WTC11 (cell line): ENCODE measurements at regions not wholly inside any gene's neighbourhood (a gene's known extent, or its start where the extent isn't known, plus 50 kb on each side); places are given as distances from the start of the nearest gene placed in this dataset.

ENCODE experiments used
- ATAC-seq: fragments of 200-7000 bp; cut with Tn5 transposase; 2 replicates; pipeline ENCODE4 v1.10.0; 2021; ENCODE audit warnings: mild to moderate bottlenecking, moderate library complexity
- CTCF ChIA-PET: fragments of 300-600 bp; sonication (Branson Sonifier 250); formaldehyde crosslinking; loops from one replicate; lab custom pipeline; 2021; ENCODE audit warnings: antibody characterized with exemption; lab: Charles Lee
- POLR2A ChIA-PET: fragments of 350-600 bp; sonication (Branson Sonifier 250); formaldehyde crosslinking; loops from one replicate; lab custom pipeline; 2021; ENCODE audit warnings: antibody characterized with exemption; lab: Charles Lee
- DNase-seq: peaks from one replicate; pipeline ENCODE4 v3.0.0; 2021; ENCODE audit warnings: low spot score
- H3K27ac Mint-ChIP-seq: 2 replicates; pipeline ENCODE4 v1.8.0; 2021; ENCODE audit warnings: mixed read lengths
- H3K27me3 Mint-ChIP-seq: 2 replicates; pipeline ENCODE4 v1.8.0; 2021; ENCODE audit warnings: low read depth, mild to moderate bottlenecking, moderate library complexity, mixed read lengths
- H3K36me3 Mint-ChIP-seq: 2 replicates; pipeline ENCODE4 v1.8.0; 2021; ENCODE audit warnings: mixed read lengths
- H3K4me1 Mint-ChIP-seq: 2 replicates; pipeline ENCODE4 v1.8.0; 2022; ENCODE audit warnings: mixed read lengths
- H3K4me3 Mint-ChIP-seq: 2 replicates; pipeline ENCODE4 v1.8.0; 2021; ENCODE audit warnings: mild to moderate bottlenecking, moderate library complexity, mixed read lengths
- H3K9me3 Mint-ChIP-seq: 2 replicates; pipeline ENCODE4 v1.8.0; 2021; ENCODE audit warnings: mixed read lengths
- ARID4B ChIP-seq: sonication (generic); formaldehyde crosslinking; IDR thresholded peaks from 2 replicates; pipeline ENCODE4 v1.8.0; 2023; ENCODE audit warnings: missing genetic modification reagents, mild to moderate bottlenecking, borderline replicate concordance
- ATF1 ChIP-seq: sonication (generic); formaldehyde crosslinking; IDR thresholded peaks from 2 replicates; pipeline ENCODE4 v1.8.1; 2023; ENCODE audit warnings: mild to moderate bottlenecking, moderate library complexity, missing genetic modification reagents
- ATF2 ChIP-seq: sonication (generic); formaldehyde crosslinking; IDR thresholded peaks from 2 replicates; pipeline ENCODE4 v1.8.1; 2022; ENCODE audit warnings: low read depth, missing genetic modification reagents, borderline replicate concordance
- CDX4 ChIP-seq: fragments of 250-450 bp; sonication (Bioruptor Pico); IDR thresholded peaks from 2 replicates; pipeline ENCODE4 v1.9.0; 2021; ENCODE audit warnings: moderate library complexity, mild to moderate bottlenecking, inconsistent platforms, borderline replicate concordance
- E2F4 ChIP-seq: sonication (generic); formaldehyde crosslinking; IDR thresholded peaks from 2 replicates; pipeline ENCODE4 v1.8.1; 2022; ENCODE audit warnings: low read depth, mild to moderate bottlenecking, moderate library complexity, missing genetic modification reagents, borderline replicate concordance
- E2F5 ChIP-seq: sonication (generic); formaldehyde crosslinking; IDR thresholded peaks from 2 replicates; pipeline ENCODE4 v1.8.1; 2022; ENCODE audit warnings: mild to moderate bottlenecking, moderate library complexity, missing genetic modification reagents
- FOXP1 ChIP-seq: sonication (generic); formaldehyde crosslinking; IDR thresholded peaks from 2 replicates; pipeline ENCODE4 v1.8.0; 2022; ENCODE audit warnings: missing genetic modification reagents, mild to moderate bottlenecking, moderate library complexity, borderline replicate concordance
- GABPB1 ChIP-seq: sonication (generic); formaldehyde crosslinking; IDR thresholded peaks from 2 replicates; pipeline ENCODE4 v1.8.1; 2023; ENCODE audit warnings: mild to moderate bottlenecking, missing genetic modification reagents
- JAZF1 ChIP-seq: fragments of 250-450 bp; sonication (Bioruptor Pico); IDR thresholded peaks from 2 replicates; pipeline ENCODE4 v1.9.0; 2021; ENCODE audit warnings: moderate library complexity, mild to moderate bottlenecking, inconsistent platforms
- JUN ChIP-seq: sonication (generic); formaldehyde crosslinking; IDR thresholded peaks from 2 replicates; pipeline ENCODE4 v1.8.0; 2023; ENCODE audit warnings: mild to moderate bottlenecking, missing genetic modification reagents
- KAT7 ChIP-seq: sonication (generic); formaldehyde crosslinking; IDR thresholded peaks from 2 replicates; pipeline ENCODE4 v1.8.1; 2023; ENCODE audit warnings: missing genetic modification reagents, mild to moderate bottlenecking, borderline replicate concordance
- MAX ChIP-seq: sonication (generic); formaldehyde crosslinking; IDR thresholded peaks from 2 replicates; pipeline ENCODE4 v1.8.0; 2022; ENCODE audit warnings: mild to moderate bottlenecking, missing genetic modification reagents
- MXD4 ChIP-seq: fragments of 250-450 bp; sonication (Bioruptor Pico); IDR thresholded peaks from 2 replicates; pipeline ENCODE4 v1.8.0; 2021; ENCODE audit warnings: mild to moderate bottlenecking, moderate library complexity, borderline replicate concordance
- MYBL2 ChIP-seq: sonication (generic); formaldehyde crosslinking; IDR thresholded peaks from 2 replicates; pipeline ENCODE4 v1.8.1; 2023; ENCODE audit warnings: mild to moderate bottlenecking, moderate library complexity, missing genetic modification reagents
- NFATC4 ChIP-seq: fragments of 250-450 bp; sonication (Bioruptor Pico); IDR thresholded peaks from 2 replicates; pipeline ENCODE4 v1.9.0; 2021; ENCODE audit warnings: mild to moderate bottlenecking
- NR1H2 ChIP-seq: sonication (generic); formaldehyde crosslinking; IDR thresholded peaks from 2 replicates; pipeline ENCODE4 v1.9.0; 2021; ENCODE audit warnings: mild to moderate bottlenecking, moderate library complexity, missing genetic modification reagents
- NR2C2 ChIP-seq: sonication (generic); formaldehyde crosslinking; IDR thresholded peaks from 2 replicates; pipeline ENCODE4 v1.8.0; 2022; ENCODE audit warnings: mild to moderate bottlenecking, missing genetic modification reagents
- OVOL2 ChIP-seq: fragments of 250-450 bp; sonication (Bioruptor Pico); IDR thresholded peaks from 2 replicates; pipeline ENCODE4 v1.9.0; 2021; ENCODE audit warnings: mild to moderate bottlenecking, borderline replicate concordance
- RORB ChIP-seq: fragments of 250-450 bp; sonication (Bioruptor Pico); IDR thresholded peaks from 2 replicates; pipeline ENCODE4 v1.9.0; 2021; ENCODE audit warnings: mild to moderate bottlenecking
- SMAD4 ChIP-seq: sonication (generic); formaldehyde crosslinking; IDR thresholded peaks from 2 replicates; pipeline ENCODE4 v1.8.0; 2022; ENCODE audit warnings: mild to moderate bottlenecking, missing genetic modification reagents
- SP1 ChIP-seq: sonication (generic); formaldehyde crosslinking; conservative IDR thresholded peaks from 2 replicates; pipeline ENCODE4 v1.8.1; 2022; ENCODE audit warnings: missing genetic modification reagents
- TCF7 ChIP-seq: sonication (generic); formaldehyde crosslinking; IDR thresholded peaks from 2 replicates; pipeline ENCODE4 v1.8.0; 2022; ENCODE audit warnings: mild to moderate bottlenecking, low read depth, missing genetic modification reagents, moderate library complexity
- TP53 ChIP-seq: sonication (generic); formaldehyde crosslinking; IDR thresholded peaks from 2 replicates; pipeline ENCODE4 v1.8.1; 2023; ENCODE audit warnings: mild to moderate bottlenecking, missing genetic modification reagents
- ZBTB43 ChIP-seq: sonication (generic); formaldehyde crosslinking; IDR thresholded peaks from 2 replicates; pipeline ENCODE4 v1.8.1; 2023; ENCODE audit warnings: mild to moderate bottlenecking, missing genetic modification reagents
- ZNF263 ChIP-seq: sonication (generic); formaldehyde crosslinking; IDR thresholded peaks from 2 replicates; pipeline ENCODE4 v1.8.1; 2022; ENCODE audit warnings: low read depth, mild to moderate bottlenecking, moderate library complexity, missing genetic modification reagents

- no peak for TF ChIP-seq E2F5 (CRISPR knock-in tag)
- TF ChIP-seq TP53 (CRISPR knock-in tag) = no peak
- TF ChIP-seq SMAD4 = no peak
- no peak for TF ChIP-seq OVOL2 (CRISPR knock-in tag)
- no peak for TF ChIP-seq TCF7
- no peak for TF ChIP-seq MAX (CRISPR knock-in tag)
- TF ChIP-seq E2F4 (CRISPR knock-in tag) = no peak
- no peak for TF ChIP-seq JAZF1 (CRISPR knock-in tag)
- no peak for TF ChIP-seq NR2C2 (CRISPR knock-in tag)
- no peak for TF ChIP-seq RORB (CRISPR knock-in tag)
- TF ChIP-seq CDX4 (CRISPR knock-in tag) = no peak
Measured at GRCh38 chr2:150402953-150403352, 84.5 kb downstream of the RND3 start (continued).

- no peak overlapping the region for H3K4me3 Mint-ChIP-seq
- CTCF ChIA-PET = interaction anchor here (0.7 kb wide), 1 partner anchor 21 kb away, joined by 3 read pairs; no protein-coding TSS in a partner anchor
- POLR2A ChIA-PET = no interaction called here
- H3K27ac Mint-ChIP-seq = no peak overlapping the region
- H3K27me3 Mint-ChIP-seq = no peaks in the 10 kb centered on the region
- H3K4me1 Mint-ChIP-seq = peaks cover 4% of the 10 kb centered on the region
- peaks cover 7% of the 10 kb centered on the region for H3K36me3 Mint-ChIP-seq
- ATAC-seq (no peak), DNase-seq (no peak)
- peaks cover 19% of the 10 kb centered on the region for H3K9me3 Mint-ChIP-seq
- TF ChIP-seq ATF2 (CRISPR knock-in tag) (no peak), CDX4 (CRISPR knock-in tag) (no peak), JUN (CRISPR knock-in tag) (no peak), NR1H2 (CRISPR knock-in tag) (no peak), MYBL2 (CRISPR knock-in tag) (no peak), SP1 (no peak), GABPB1 (CRISPR knock-in tag) (no peak), ATF1 (CRISPR knock-in tag) (no peak), KAT7 (CRISPR knock-in tag) (no peak), ARID4B (CRISPR knock-in tag) (no peak), MXD4 (CRISPR knock-in tag) (no peak), FOXP1 (no peak), ZBTB43 (CRISPR knock-in tag) (no peak), ZNF263 (CRISPR knock-in tag) (no peak), MAX (CRISPR knock-in tag) (no peak), NFATC4 (CRISPR knock-in tag) (no peak)
Measured at GRCh38 chr2:150400849-150401248, 86.6 kb downstream of the RND3 start.
